ENCODE measurements at regions not wholly inside any gene's neighbourhood (a gene's known extent, or its start where the extent isn't known, plus 50 kb on each side); places are given as distances from the start of the nearest gene placed in this dataset.

DNA sequence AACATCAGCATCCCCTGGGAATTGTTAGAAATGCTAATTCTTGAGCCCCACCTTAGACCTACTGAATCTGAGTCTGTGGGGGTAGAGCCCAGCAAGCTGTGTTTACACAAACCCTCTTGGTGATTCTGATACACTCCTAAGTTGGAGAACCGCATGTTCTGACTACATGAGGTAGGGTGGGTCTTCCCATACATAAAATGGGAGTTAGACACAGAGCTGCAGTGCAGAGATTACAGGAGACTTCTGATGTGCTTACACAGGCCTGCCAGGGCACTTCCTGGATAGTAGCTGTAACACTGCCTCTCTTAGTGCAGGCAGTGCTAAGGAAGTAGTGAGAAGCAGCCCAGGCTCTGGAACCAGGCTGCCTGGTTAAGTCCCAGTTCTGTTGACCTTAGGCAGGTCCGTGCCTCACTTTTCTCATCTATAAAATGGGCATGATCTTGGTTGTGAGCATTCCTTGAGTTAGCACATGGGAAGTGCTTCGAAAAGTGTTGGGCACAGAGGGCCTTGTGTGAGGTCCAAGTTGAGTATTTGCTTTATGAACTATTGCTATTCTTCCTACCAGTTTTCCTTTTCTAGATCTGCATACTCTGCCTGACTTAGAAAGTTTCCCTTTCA, 67.3 kb downstream of the GLI2 start:
- H3K27ac ChIP-seq: no peak overlapping the region
- TF ChIP-seq, protein P1, sequence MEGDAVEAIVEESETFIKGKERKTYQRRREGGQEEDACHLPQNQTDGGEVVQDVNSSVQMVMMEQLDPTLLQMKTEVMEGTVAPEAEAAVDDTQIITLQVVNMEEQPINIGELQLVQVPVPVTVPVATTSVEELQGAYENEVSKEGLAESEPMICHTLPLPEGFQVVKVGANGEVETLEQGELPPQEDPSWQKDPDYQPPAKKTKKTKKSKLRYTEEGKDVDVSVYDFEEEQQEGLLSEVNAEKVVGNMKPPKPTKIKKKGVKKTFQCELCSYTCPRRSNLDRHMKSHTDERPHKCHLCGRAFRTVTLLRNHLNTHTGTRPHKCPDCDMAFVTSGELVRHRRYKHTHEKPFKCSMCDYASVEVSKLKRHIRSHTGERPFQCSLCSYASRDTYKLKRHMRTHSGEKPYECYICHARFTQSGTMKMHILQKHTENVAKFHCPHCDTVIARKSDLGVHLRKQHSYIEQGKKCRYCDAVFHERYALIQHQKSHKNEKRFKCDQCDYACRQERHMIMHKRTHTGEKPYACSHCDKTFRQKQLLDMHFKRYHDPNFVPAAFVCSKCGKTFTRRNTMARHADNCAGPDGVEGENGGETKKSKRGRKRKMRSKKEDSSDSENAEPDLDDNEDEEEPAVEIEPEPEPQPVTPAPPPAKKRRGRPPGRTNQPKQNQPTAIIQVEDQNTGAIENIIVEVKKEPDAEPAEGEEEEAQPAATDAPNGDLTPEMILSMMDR (conservative IDR thresholded peaks at IDR 0.05): no peak
- no peak for TF ChIP-seq ZFX (IDR thresholded peaks at IDR 0.05)

DNA sequence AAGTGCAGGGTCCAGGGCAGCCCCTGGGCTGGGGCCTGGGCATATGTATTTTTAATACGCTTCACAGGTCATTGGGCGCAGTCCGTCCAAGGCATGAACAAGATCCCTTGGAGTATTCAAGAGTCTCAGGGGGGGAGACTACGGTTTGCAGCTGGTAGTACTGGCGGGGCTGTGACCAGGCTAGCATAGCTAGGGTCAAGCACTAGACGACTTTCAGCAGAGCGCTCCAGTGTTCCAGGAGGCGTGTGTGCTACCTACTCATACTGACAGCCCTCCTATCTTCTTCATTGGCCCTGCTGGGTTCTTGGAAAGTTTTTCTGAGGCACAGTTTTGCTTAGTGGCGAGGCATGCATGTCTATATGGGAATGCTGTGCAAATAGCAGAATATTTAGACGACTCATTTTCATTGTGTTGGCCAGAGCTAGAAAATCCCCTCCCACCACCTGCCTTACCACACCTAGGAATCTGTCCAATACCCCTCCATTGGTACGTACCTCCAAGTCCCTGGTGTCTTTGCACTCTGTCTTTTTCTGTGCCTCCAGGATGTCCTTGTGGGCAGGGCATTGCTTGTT, 68.2 kb downstream of the GLI2 start:
- H3K27ac ChIP-seq: no peak overlapping the region
- TF ChIP-seq ZFX (IDR thresholded peaks at IDR 0.05): no peak
- TF ChIP-seq, protein P1 (conservative IDR thresholded peaks at IDR 0.05): no peak

DNA sequence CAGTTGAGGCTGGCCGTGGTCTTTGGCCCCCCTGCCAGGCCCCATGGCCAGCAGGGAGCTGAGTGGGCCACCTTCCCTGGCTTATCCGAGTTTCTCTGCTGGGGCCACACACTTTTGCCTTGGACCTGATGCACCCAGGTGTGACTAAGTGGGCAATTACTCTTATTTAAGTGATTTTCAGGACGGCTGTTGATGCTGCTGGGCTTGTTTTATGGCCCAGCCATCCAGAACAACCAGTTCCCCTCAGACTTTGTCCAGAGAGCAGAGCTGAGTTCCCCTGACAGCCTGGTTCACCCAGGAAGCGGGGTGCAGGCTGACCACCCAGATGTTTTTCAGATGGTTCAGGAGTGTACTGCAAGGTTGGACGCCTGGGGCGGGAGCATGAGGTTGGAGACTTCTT, 68.8 kb downstream of the GLI2 start:
- no peak for TF ChIP-seq ZFX (IDR thresholded peaks at IDR 0.05)
- TF ChIP-seq, protein P1 (conservative IDR thresholded peaks at IDR 0.05): no peak

DNA sequence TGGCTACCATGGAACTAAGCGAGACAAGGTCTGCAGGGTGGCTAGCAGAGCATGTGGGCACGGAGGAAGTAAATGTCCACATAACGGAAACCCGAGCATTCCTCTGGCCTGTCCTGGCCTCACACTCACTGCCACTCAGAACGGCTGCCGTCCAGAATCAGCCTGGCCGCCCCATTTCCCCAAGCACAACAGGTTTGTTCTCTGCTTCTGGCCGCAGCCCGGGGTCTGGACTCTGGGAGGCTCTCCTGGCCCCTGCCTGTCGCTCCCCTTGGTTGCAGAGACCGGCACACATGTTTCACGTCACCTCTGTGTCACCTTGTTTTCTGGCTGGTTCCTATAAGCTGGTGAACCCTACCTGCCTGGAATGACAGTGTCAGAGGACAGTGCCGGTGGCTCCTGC, 69.3 kb downstream of the GLI2 start:
- H3K27ac ChIP-seq: no peak overlapping the region
- TF ChIP-seq ZFX (IDR thresholded peaks at IDR 0.05): no peak
- TF ChIP-seq, protein P1 (conservative IDR thresholded peaks at IDR 0.05): no peak

More for the DNA sequence above, 68.8 kb downstream of the GLI2 start:
- H3K27ac ChIP-seq: no peak overlapping the region

DNA sequence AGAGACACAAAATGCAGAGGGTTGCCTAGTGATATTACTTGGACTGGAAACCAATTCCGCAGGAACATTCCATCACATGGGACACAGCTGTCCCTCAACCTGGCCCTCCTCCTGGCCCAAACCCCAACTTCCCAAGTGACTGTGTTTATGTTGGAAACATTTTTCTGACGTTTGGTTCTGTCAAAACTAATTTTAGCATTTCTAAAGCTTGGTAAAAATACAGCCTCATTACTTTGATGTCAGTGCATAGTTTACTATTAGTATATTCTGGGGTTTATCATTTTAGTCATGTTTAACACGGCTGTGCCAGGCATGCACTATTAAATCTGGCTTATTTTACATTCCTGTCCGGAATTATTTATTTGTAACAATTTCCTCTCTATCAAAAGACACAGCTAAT, 69.9 kb downstream of the GLI2 start:
- TF ChIP-seq, protein P1 (conservative IDR thresholded peaks at IDR 0.05): no peak
- TF ChIP-seq ZFX (IDR thresholded peaks at IDR 0.05): no peak
- no peak overlapping the region for H3K27ac ChIP-seq

DNA sequence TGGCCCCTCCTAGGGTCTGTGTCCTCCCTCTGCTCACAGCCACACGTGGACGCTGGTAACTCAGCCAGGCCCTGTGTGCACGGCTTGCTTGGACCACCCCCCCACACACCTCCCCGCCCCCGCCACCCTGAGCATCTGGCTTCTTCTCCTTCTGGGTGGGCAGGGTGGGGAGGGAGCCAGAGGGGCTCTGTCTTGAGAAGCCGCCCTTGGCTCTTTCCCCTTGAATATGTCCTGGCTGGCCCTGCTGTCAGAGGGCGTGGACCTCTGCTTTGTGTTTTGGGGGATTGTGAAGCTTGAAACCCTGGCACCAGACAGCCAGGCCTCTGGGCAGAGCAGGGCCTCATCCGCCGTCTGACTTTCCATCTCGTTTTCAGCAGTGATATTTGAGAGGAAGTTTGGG, 72.1 kb downstream of the GLI2 start:
- no peak overlapping the region for H3K27ac ChIP-seq
- TF ChIP-seq, protein P1 (conservative IDR thresholded peaks at IDR 0.05): no peak
- TF ChIP-seq ZFX (IDR thresholded peaks at IDR 0.05): no peak

DNA sequence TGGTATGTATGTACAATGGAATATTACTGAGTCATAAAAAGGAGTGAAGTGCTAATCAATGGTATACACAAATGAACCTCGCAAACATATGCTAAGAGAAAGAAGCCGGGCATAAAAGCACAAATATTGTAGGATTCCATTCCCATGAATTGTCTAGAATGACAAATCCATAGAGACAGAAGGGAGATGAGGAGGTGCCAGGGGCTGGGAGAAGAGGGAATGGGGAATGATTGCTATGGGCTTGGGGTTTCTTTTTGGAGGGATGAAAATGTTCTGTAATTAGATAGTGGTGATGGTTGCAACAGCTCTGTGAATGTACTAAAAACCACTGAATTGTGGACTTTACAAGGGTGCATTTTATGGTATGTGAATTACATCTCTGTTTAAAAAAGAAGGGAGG, 73.5 kb downstream of the GLI2 start:
- TF ChIP-seq ZFX (IDR thresholded peaks at IDR 0.05): no peak
- TF ChIP-seq, protein P1 (conservative IDR thresholded peaks at IDR 0.05): no peak
- no peak overlapping the region for H3K27ac ChIP-seq

Data from C4-2B (cell line).